ENCODE measurements at regions not wholly inside any gene's neighbourhood (a gene's known extent, or its start where the extent isn't known, plus 50 kb on each side); places are given as distances from the start of the nearest gene placed in this dataset.

- no peak for TF ChIP-seq REST (IDR thresholded peaks at IDR 0.05; ENCODE audit: low read depth)
- no peak for TF ChIP-seq EP300 (IDR thresholded peaks at IDR 0.05; ENCODE audit: borderline replicate concordance)
- no peak for TF ChIP-seq TAF1 (IDR thresholded peaks at IDR 0.05; ENCODE audit: low read depth)
- TF ChIP-seq YY1 (IDR thresholded peaks at IDR 0.05; ENCODE audit: low read depth), result no peak
- no peak for TF ChIP-seq RAD21 (IDR thresholded peaks at IDR 0.05; ENCODE audit: low read depth)
- TF ChIP-seq FOXM1 (IDR thresholded peaks at IDR 0.05; ENCODE audit: borderline replicate concordance, low read depth), result no peak
- TF ChIP-seq MAX (IDR thresholded peaks at IDR 0.05), result no peak
- TF ChIP-seq TEAD4 (IDR thresholded peaks at IDR 0.05), result no peak
- no peak for TF ChIP-seq TCF12 (IDR thresholded peaks at IDR 0.05; ENCODE audit: low read depth)
- TF ChIP-seq CEBPB (IDR thresholded peaks at IDR 0.05), result no peak
- no peak for TF ChIP-seq ZBTB7A (IDR thresholded peaks at IDR 0.05; ENCODE audit: low read depth)
- TF ChIP-seq NFIC (IDR thresholded peaks at IDR 0.05), result no peak
These were observed 197.0 kb downstream of the BCOR start for GRCh38 chrX:39900777-39901170.

All from Ishikawa (cell line).